COLO668 (cell line): ENCODE measurements at regions not wholly inside any gene's neighbourhood (a gene's known extent, or its start where the extent isn't known, plus 50 kb on each side); places are given as distances from the start of the nearest gene placed in this dataset.

ENCODE experiments used
- DNase-seq: peaks from one replicate; lab custom pipeline; 2025; ENCODE audit not compliant: unreplicated experiment; lab: John Stamatoyannopoulos, UW

DNA sequence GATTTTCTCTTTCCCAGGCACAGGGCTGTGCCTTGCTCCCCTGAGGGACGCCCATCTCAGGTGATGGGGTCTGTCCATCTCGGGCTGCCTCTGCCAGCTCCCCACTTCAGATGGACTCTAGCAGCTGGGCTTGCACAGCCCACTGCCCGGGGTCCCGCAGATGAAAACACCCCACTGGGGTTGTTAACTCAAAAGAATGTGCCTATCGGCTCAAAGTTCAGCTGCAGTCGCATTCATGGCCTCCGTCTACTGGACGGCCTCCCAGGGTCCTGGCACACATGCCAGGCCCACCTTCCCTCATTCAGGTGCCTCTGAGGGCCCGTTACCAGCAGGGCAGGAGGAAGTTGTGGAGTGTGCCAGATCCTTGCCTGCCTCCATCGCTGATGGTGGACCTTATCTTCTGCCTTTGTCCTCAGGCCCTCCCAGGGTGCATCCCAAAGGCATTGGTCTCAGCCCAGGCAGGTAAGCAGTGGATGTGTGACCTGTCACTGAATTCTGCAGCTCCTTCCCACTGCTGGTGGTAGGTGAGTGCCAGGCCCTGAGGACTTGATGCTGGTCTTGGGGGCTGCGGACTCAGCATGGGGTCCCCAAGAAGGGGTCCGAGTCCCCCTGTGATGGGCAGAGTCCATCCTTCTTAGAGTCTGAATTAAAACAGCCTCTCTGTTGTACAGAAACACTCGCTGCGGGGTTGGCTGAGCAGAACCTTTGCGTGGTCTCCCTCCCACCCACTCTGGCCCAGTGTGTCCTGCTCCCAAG is 324.6 kb upstream of the DIO3 start:
- DNase-seq, result no peak

- no peak for DNase-seq
Observed at GRCh38 chr14:101237252-101237616, 324.1 kb upstream of the DIO3 start.

DNA sequence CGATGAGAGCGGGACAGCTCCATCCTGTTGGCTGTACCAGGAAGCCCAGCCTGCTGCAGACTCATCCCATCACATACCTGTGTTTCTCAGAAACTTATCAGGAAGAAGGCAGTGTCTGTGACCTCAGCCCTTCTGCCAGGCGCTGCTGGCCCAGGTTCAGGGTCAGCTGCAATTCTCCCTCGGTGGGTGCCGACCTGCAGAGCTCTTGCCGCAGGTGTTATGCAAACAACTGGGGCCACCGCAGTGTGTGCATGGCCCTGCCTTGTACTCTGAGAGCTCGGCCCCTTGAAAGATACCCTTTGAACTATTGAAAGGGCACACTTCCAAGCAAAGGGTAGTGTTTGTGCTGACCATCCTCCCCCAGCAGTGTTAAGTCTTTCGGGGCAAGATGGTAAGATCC is 322.2 kb upstream of the DIO3 start:
- no peak for DNase-seq

- DNase-seq, result no peak
Observed at GRCh38 chr14:101241147-101241546, 320.1 kb upstream of the DIO3 start.

DNA sequence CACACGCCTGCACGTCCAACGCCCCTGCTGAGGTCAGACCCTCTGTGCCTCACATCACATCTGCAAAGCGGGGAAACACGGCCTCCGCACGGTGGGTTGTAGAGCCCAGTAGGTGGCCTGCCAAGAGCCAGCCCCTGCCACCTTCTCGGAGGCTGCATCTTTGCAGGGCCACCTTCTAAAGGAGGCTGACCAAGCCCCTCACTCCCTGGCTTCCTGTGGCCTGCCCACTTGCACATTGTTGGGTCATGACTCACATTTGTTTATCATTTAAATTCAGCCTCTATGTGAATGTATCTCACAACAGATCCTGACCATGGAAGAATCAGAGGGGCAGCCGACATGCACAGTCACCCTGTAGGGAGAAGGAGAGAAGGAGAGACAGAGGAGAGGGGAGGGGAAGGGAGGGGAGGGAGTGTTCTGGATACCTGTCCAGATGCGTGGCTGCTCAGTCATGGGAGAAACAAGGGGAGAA is 319.5 kb upstream of the DIO3 start:
- no peak for DNase-seq

GRCh38 chr14:101242442-101243385 is 318.6 kb upstream of the DIO3 start:
- DNase-seq, result no peak

DNA sequence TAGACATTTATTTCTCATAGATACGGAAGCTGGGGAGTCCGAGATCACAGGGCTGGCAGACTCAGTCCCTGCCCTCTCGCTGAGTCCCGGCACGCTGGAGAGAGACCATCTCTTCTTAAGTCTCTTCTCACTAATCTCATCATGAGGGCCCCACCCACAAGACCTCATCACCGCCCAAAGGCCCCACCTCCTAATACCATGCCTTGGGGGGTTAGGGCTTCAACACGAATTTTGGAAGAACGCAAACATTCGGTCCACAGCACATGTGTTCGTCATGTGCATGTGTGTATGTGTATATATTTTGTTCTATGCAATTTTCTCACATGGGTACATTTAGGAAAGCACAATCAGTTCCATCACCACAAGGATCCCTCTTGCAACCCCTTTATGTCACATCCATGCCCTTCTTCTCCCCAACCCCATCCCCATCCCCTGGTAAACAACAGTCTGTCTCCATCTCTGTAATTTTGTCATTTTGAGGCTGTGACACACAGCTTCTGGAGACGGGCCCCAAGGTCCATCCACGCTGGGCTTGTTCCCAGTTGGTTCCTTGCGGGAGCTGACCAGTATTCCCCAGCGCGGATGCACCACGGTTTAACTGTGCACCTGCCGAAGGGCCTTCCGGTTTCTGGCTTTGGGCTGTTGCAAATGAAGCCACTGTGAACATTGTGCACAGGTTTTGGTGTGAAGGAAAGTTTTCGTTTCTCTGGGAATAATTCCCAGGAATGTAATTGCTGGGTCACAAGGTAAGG is 317.5 kb upstream of the DIO3 start:
- DNase-seq, result no peak

DNA sequence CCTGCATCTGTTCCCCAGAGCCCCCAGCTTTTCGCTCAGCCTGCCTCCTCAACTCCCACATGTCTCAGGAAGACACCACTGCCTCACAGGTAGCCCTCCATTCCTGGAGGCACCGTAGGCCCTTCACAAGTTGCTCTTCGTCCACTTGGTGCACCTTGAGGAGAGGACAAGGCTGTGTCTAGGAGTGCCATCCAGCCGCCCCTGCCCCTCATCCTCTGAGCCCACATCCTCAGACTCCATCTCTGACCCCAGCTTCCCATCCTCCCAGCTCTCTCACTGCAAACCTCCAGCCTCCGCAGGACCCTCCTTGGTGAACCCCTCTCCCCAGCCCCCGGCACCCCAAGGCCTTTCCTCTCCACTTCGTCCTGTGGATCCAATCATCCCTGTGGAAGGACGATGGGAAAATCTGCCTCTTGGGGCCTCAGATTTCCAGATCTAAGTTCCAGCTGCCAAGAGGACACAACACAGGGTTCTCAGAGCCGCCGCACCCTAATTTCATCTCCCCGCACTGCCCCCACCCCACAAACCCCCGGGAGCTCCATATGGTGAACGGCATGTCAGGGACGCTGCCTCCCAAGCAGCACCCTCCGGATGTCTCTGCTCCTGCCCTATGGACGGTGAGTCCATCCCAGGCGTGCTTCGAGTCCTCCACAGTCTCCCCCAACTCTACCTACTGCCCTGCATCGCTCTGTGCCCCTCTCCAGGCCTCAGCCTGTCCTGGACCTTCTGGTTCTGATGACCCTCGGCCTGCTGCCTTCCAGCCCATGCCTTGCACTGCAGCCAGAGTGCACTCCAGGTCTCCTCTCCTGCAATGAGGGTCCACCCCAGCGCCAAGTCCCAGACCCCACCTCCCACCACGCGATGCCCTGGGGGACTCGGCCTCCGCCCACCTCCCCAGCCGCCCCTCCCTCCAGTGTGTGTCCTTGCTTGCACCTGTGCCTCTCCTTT is 314.1 kb upstream of the DIO3 start:
- DNase-seq, result no peak

GRCh38 chr14:101247842-101248725 is 313.2 kb upstream of the DIO3 start:
- no peak for DNase-seq

DNA sequence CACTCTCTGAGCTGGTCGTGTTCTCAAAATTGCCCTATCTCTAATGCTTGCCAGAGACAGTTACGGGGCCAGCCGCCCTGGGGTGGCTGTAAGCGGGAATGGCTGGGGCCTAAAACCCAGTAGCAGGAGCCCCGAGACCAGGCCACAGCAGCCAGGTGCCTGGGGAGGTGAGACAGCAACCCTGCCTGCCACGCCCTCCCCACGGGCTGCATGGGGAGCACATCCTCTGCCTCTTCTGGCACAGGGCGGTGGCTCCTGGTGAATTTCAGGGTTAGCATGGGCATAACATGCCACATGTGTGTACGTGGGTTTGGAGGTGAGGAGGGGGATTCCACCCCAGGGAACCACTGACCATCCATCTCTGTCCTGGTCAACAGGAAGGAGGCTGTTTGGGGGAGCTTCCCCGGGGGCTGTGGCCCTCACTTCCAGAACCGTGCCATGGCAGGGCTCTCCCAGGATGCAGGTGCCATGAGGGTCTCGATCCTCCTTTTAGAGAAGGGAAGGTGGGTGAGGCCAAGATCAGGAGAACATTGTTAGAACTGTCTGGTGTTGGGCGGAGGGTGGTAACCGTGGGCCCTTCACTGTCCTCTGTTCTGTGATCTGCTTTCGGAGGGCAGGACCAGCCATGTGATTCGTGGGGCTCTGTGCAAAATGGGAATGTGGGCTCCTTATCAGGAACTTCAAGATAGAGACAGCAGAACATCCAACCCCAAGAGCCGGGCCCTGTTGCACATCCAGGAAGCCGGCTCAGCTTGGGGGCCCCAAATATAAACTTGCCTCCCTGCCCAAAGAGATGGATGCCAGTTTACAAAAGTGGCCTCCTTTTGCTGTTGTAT is 312.2 kb upstream of the DIO3 start:
- DNase-seq, result no peak

DNA sequence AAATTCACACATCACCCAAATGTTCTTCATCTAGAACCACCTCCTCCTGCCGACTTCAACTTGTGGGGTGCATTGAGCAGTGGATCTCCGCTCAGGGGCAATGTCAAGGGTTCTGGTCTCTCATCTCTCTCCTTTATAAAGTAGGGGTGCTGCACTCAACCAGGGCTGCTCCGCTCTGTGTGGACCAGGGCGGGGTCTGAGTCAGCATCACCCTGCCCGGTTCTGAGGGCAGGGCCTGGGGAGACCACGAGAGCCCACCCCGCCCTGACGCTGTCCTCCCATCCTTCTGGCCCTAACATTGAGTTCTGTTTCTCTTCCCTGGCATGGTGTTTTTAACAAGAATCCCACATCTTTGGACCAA is 311.6 kb upstream of the DIO3 start:
- no peak for DNase-seq

GRCh38 chr14:101250336-101250947 is 310.9 kb upstream of the DIO3 start:
- DNase-seq, result no peak

DNA sequence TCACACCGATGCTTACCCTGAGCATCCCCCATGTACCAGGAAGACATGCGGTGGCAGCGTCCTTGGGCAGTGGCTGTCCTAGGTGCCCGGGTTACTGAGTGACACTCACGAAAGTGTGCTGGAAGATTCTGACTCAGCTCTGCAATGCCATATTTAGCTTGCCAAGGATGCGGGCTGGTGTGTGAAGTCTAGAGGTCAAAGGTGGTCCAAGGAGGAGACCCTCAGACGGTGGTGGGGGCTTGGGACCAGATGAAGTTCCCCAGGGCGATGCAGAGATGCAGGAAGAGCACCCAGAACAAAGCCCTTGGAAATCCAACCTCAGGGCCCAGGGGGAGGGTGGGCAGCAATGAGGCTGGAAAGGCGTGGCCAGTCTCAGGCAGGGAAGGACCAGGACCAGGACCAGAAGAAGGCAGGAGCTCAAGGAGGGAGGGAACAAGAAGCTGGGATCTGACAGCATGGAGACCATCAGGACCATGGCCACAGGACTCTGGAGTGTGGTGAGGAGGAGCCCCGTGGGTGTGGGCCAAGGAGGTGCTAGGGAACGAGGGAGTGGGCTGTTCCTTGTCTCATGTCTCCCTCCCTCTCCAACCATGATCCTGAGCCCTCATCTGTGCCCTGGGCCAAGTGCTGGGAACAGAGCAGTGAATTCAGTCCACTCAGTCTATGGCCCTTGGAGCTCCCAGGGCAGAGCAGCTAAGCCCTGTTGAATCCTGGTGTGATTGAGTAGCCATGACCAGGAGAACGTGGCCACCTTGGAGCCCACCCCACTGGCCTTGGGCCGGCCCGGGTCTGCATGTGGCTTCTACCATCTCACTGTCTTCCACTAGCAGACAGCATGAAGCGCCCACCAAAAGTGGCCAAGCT is 310.1 kb upstream of the DIO3 start:
- DNase-seq, result no peak

- DNase-seq, result no peak
Observed at GRCh38 chr14:101251812-101252442, 309.4 kb upstream of the DIO3 start.

DNA sequence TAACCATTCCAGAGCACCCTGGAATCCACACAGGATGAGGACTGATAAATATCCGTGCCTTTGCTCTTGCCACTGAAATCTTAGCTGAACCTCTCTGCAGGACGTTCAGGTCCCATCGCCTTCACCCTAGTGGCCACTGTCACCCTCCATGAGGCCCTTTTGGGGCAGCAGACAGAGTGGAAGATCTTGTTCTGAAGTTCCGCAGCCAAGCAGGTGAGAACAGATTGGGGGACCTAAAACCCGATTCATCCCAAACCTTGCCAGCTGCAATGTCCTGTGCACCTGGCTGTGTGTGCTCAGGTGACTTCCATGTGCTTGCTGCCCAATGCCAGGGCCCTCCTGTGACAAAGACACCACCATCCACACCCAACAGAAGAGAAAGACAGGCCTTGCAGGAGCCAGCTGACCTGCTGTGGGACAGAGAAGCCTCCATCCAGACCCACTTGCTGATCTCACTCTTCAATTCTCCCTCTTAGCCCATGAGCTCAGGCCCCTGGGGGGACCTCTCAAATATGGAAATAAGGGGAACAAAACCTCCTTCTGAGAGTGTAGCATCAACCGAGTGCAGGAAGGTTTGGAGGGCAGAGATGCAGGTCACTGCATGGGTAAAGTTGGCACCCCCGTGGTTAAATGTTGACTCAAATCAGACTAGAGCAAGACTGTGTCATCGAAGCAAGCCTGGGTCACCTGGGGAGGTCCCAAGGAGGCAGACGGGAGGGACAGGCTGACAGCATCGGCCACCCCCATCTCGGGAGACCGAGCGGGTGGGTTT is 308.7 kb upstream of the DIO3 start:
- no peak for DNase-seq

GRCh38 chr14:101253948-101254347 is 307.3 kb upstream of the DIO3 start:
- DNase-seq, result no peak
